HEK293T (cell line): ENCODE measurements at regions not wholly inside any gene's neighbourhood (a gene's known extent, or its start where the extent isn't known, plus 50 kb on each side); places are given as distances from the start of the nearest gene placed in this dataset.

ENCODE experiments used
- BHLHE40 ChIP-seq: fragments of 450-650 bp; IDR thresholded peaks from 2 replicates; pipeline ENCODE4 v1.6.1; 2016; ENCODE audit warnings: mild to moderate bottlenecking, moderate library complexity, borderline replicate concordance
- FOXA1 ChIP-seq: fragments of 450-650 bp; IDR thresholded peaks from 2 replicates; pipeline ENCODE4 v1.6.1; 2016; ENCODE audit warnings: mild to moderate bottlenecking
- FOXM1 ChIP-seq: fragments of 450-650 bp; IDR thresholded peaks from 2 replicates; pipeline ENCODE4 v1.6.1; 2017; ENCODE audit warnings: mild to moderate bottlenecking, borderline replicate concordance
- L3MBTL2 ChIP-seq: fragments of 450-650 bp; conservative IDR thresholded peaks from 2 replicates; pipeline ENCODE4 v1.6.1; 2016; ENCODE audit warnings: mild to moderate bottlenecking
- SP1 ChIP-seq: fragments of 450-650 bp; IDR thresholded peaks from 2 replicates; pipeline ENCODE4 v1.6.1; 2017
- ZNF384 ChIP-seq: fragments of 450-650 bp; IDR thresholded peaks from 2 replicates; pipeline ENCODE4 v1.6.1; 2016

DNA sequence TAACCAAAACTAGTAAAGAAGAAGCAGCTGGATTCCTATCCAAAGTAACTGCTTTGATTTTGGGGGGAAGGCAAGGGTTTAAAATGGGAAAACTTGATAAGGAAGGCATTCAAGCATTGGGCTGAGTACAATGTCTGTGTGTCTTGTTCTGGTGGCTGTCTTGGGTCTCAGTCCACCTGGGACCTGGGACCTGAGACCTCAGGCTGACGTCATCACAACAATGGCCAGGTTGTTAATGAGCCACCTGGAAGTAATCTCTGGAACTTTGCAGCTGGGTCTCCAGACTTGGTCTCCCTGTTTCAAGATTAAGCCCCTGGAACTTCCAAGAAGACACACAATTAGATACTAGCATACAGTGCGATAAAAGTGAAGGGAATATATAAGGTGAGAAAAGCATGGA, 157.5 kb downstream of the PIK3R1 start:
- no peak for TF ChIP-seq ZNF384
- TF ChIP-seq L3MBTL2: no peak
- no peak for TF ChIP-seq FOXM1
- no peak for TF ChIP-seq BHLHE40
- no peak for TF ChIP-seq SP1
- no peak for TF ChIP-seq FOXA1
